A673 (cell line): ENCODE measurements at regions not wholly inside any gene's neighbourhood (a gene's known extent, or its start where the extent isn't known, plus 50 kb on each side); places are given as distances from the start of the nearest gene placed in this dataset.

ENCODE experiments used
- BruUV-seq: library from RNA; stranded (reverse); fragments of 400-500 nt; replicated peaks from 2 replicates; lab custom pipeline; 2021; lab: Mats Ljungman, UMichigan
- CTCF ChIA-PET: fragments of 300-600 bp; sonication (Branson Sonifier 250); formaldehyde crosslinking; loops from one replicate; lab custom pipeline; 2022; ENCODE audit warnings: antibody characterized with exemption; lab: Charles Lee
- POLR2A ChIA-PET: fragments of 300-600 bp; sonication (Branson Sonifier 250); formaldehyde crosslinking; loops from one replicate; lab custom pipeline; 2022; ENCODE audit warnings: antibody characterized with exemption; ENCODE audit not compliant: low non-redundant PET; lab: Charles Lee
- DNase-seq: peaks from one replicate; pipeline ENCODE4 v3.0.0-alpha.2; 2015; ENCODE audit warnings: low spot score
- H3K27ac ChIP-seq: fragments of 200-600 bp; sonication (generic); 2 replicates; pipeline ENCODE4 v1.5.1; 2016; ENCODE audit warnings: mixed run types, low read depth, mild to moderate bottlenecking, mixed read lengths, antibody characterized with exemption, low read length; ENCODE audit not compliant: poor library complexity, severe bottlenecking
- H3K27me3 ChIP-seq: fragments of 200-600 bp; sonication (generic); replicated peaks from 2 replicates; pipeline ENCODE4 v1.6.1; 2017; ENCODE audit warnings: mixed run types, low read depth, mild to moderate bottlenecking, mixed read lengths, antibody characterized with exemption, low read length; ENCODE audit not compliant: insufficient read depth, poor library complexity
- H3K36me3 ChIP-seq: fragments of 200-600 bp; sonication (generic); 2 replicates; pipeline ENCODE4 v1.6.1; 2016; ENCODE audit warnings: mixed run types, mild to moderate bottlenecking, mixed read lengths, antibody characterized with exemption, low read length; ENCODE audit not compliant: insufficient read depth, poor library complexity, severe bottlenecking
- H3K4me1 ChIP-seq: fragments of 200-600 bp; sonication (generic); 2 replicates; pipeline ENCODE4 v1.6.1; 2017; ENCODE audit warnings: mixed run types, mild to moderate bottlenecking, mixed read lengths, antibody characterized with exemption, low read length; ENCODE audit not compliant: insufficient read depth, poor library complexity, severe bottlenecking
- H3K4me3 ChIP-seq: fragments of 200-600 bp; sonication (generic); 2 replicates; pipeline ENCODE4 v1.5.1; 2016; ENCODE audit warnings: low read depth, mixed run types, mild to moderate bottlenecking, mixed read lengths, low read length; ENCODE audit not compliant: poor library complexity, severe bottlenecking
- H3K9me3 ChIP-seq: fragments of 200-600 bp; sonication (generic); 2 replicates; pipeline ENCODE4 v1.6.1; 2016; ENCODE audit warnings: mixed run types, low read depth, mild to moderate bottlenecking, mixed read lengths, antibody characterized with exemption, low read length; ENCODE audit not compliant: poor library complexity, severe bottlenecking
- EZH2 ChIP-seq: fragments of 200-600 bp; sonication (generic); IDR thresholded peaks from 2 replicates; pipeline ENCODE4 v1.6.1; 2017; ENCODE audit warnings: borderline replicate concordance, low read depth, mild to moderate bottlenecking, mixed read lengths, antibody characterized with exemption, low read length; ENCODE audit not compliant: poor library complexity, severe bottlenecking
- intact Hi-C: fragments of 100-400 bp; cut with micrococcal nuclease; formaldehyde crosslinking; loops from one replicate; pipeline ENCODE4 v1.10.0; 2022; ENCODE audit not compliant: unreplicated experiment
- TF ChIP-seq, protein P1 (sequence below): fragments of 300-800, 200-600 bp; sonication (generic); conservative IDR thresholded peaks from 2 replicates; pipeline ENCODE4 v1.5.1; 2017; ENCODE audit warnings: low read depth, mild to moderate bottlenecking, antibody characterized with exemption, low read length, moderate library complexity, mixed read lengths

- Histone ChIP-seq H3K36me3 (no peaks in the 10 kb centered on the region), H3K4me1 (no peaks in the 10 kb centered on the region), H3K27me3 (peaks cover 4% of the 10 kb centered on the region), H3K4me3 (no peak overlapping the region), H3K27ac (no peak overlapping the region), H3K9me3 (no peaks in the 10 kb centered on the region)
- TF ChIP-seq EZH2 = no peak
- TF ChIP-seq, protein P1, sequence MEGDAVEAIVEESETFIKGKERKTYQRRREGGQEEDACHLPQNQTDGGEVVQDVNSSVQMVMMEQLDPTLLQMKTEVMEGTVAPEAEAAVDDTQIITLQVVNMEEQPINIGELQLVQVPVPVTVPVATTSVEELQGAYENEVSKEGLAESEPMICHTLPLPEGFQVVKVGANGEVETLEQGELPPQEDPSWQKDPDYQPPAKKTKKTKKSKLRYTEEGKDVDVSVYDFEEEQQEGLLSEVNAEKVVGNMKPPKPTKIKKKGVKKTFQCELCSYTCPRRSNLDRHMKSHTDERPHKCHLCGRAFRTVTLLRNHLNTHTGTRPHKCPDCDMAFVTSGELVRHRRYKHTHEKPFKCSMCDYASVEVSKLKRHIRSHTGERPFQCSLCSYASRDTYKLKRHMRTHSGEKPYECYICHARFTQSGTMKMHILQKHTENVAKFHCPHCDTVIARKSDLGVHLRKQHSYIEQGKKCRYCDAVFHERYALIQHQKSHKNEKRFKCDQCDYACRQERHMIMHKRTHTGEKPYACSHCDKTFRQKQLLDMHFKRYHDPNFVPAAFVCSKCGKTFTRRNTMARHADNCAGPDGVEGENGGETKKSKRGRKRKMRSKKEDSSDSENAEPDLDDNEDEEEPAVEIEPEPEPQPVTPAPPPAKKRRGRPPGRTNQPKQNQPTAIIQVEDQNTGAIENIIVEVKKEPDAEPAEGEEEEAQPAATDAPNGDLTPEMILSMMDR = no peak
- POLR2A ChIA-PET = no interaction called here
- no TSS peak for BruUV-seq
- DNase-seq = no peak
- CTCF ChIA-PET = no interaction called here
- intact Hi-C loops = no loop called here
These were observed 312.2 kb upstream of the IRX4 start for GRCh38 chr5:2194949-2195348.

- POLR2A ChIA-PET = no interaction called here
- intact Hi-C loops = no loop called here
- no TSS peak for BruUV-seq
These were observed 311.5 kb upstream of the IRX4 start for GRCh38 chr5:2194236-2194555.

GRCh38 chr5:2193542-2194235 lies 311.0 kb upstream of the IRX4 start:
- no peak for DNase-seq
- Histone ChIP-seq H3K27me3 (peaks cover 12% of the 10 kb centered on the region), H3K36me3 (no peaks in the 10 kb centered on the region), H3K4me1 (no peaks in the 10 kb centered on the region), H3K9me3 (no peaks in the 10 kb centered on the region), H3K4me3 (no peak overlapping the region), H3K27ac (no peak overlapping the region)
- POLR2A ChIA-PET = no interaction called here
- CTCF ChIA-PET = interaction anchor here (0.6 kb wide), 1 partner anchor 14 kb away, joined by 3 read pairs; no protein-coding TSS in a partner anchor
- no peak for TF ChIP-seq EZH2
- TF ChIP-seq, protein P1 = no peak
- intact Hi-C loops = no loop called here
- BruUV-seq = no TSS peak

More at GRCh38 chr5:2194236-2194555, 311.5 kb upstream of the IRX4 start:
- no peaks in the 10 kb centered on the region for H3K36me3 ChIP-seq
- TF ChIP-seq EZH2 = no peak
- TF ChIP-seq, protein P1 = no peak
- peaks cover 12% of the 10 kb centered on the region for H3K27me3 ChIP-seq
- no peak overlapping the region for H3K4me3 ChIP-seq
- no peaks in the 10 kb centered on the region for H3K9me3 ChIP-seq
- CTCF ChIA-PET = no interaction called here
- no peak overlapping the region for H3K27ac ChIP-seq
- H3K4me1 ChIP-seq = no peaks in the 10 kb centered on the region
- no peak for DNase-seq
